ENCODE measurements at regions not wholly inside any gene's neighbourhood (a gene's known extent, or its start where the extent isn't known, plus 50 kb on each side); places are given as distances from the start of the nearest gene placed in this dataset.

- no peak for DNase-seq (ENCODE audit: low read depth)
- TF ChIP-seq CTCF (conservative IDR thresholded peaks at IDR 0.05; ENCODE audit: low read depth, low read length), result no peak
- H3K4me3 ChIP-seq (ENCODE audit: low read length), result no peak overlapping the region
Measured at GRCh38 chr11:104522650-104523049, 358.7 kb upstream of the PDGFD start.

- no peak overlapping the region for H3K4me3 ChIP-seq (ENCODE audit: low read length)
- DNase-seq (ENCODE audit: low read depth), result no peak
- no peak for TF ChIP-seq CTCF (conservative IDR thresholded peaks at IDR 0.05; ENCODE audit: low read depth, low read length)
Measured at GRCh38 chr11:104522123-104522522, 358.2 kb upstream of the PDGFD start.

GRCh38 chr11:104510169-104510568 lies 346.2 kb upstream of the PDGFD start:
- TF ChIP-seq CTCF (conservative IDR thresholded peaks at IDR 0.05; ENCODE audit: low read depth, low read length), result no peak
- no peak for DNase-seq (ENCODE audit: low read depth)
- no peak overlapping the region for H3K4me3 ChIP-seq (ENCODE audit: low read length)

GRCh38 chr11:104490182-104490581 lies 326.2 kb upstream of the PDGFD start:
- TF ChIP-seq CTCF (conservative IDR thresholded peaks at IDR 0.05; ENCODE audit: low read depth, low read length), result no peak
- H3K4me3 ChIP-seq (ENCODE audit: low read length), result no peak overlapping the region
- no peak for DNase-seq (ENCODE audit: low read depth)

- no peak overlapping the region for H3K4me3 ChIP-seq (ENCODE audit: low read length)
- DNase-seq (ENCODE audit: low read depth), result no peak
- no peak for TF ChIP-seq CTCF (conservative IDR thresholded peaks at IDR 0.05; ENCODE audit: low read depth, low read length)
Measured at GRCh38 chr11:104488561-104488960, 324.6 kb upstream of the PDGFD start.

GRCh38 chr11:104487046-104487806 lies 323.3 kb upstream of the PDGFD start:
- TF ChIP-seq CTCF (conservative IDR thresholded peaks at IDR 0.05; ENCODE audit: low read depth, low read length), result no peak
- DNase-seq (ENCODE audit: low read depth), result peak; percentile 30
- H3K4me3 ChIP-seq (ENCODE audit: low read length), result no peak overlapping the region

GRCh38 chr11:104484804-104485554 lies 321.0 kb upstream of the PDGFD start:
- TF ChIP-seq CTCF (conservative IDR thresholded peaks at IDR 0.05; ENCODE audit: low read depth, low read length), result no peak
- H3K4me3 ChIP-seq (ENCODE audit: low read length), result no peak overlapping the region
- DNase-seq (ENCODE audit: low read depth), result no peak
